Spleen (tissue), 7 donors: ENCODE measurements at regions not wholly inside any gene's neighbourhood (a gene's known extent, or its start where the extent isn't known, plus 50 kb on each side); places are given as distances from the start of the nearest gene placed in this dataset.

Experiments used
- POLR2A ChIP-seq, 3 donors: fragments of 450-650 bp; IDR thresholded peaks; one replicate each; pipeline ENCODE4 v1.5.1; 2017; ENCODE audit warnings: antibody characterized with exemption in 3 of 3, mild to moderate bottlenecking in 1 of 3
- POLR2AphosphoS5 ChIP-seq, 3 donors: sonication (generic); formaldehyde crosslinking; IDR thresholded peaks; one replicate each; pipeline ENCODE4 v1.5.1; 2017; ENCODE audit warnings: antibody characterized with exemption in 3 of 3
- TF ChIP-seq, protein P1 (sequence below), 11 experiments: fragments of 200-600 bp in 7 of 11; fragments of 450-650 bp in 4 of 11; sonication (generic) in 4 of 11; IDR thresholded peaks in 8 of 11; conservative IDR thresholded peaks in 3 of 11; 1 replicate in 7 of 11; 2 replicates in 4 of 11; pipeline versions ENCODE4 v1.4.0 to v1.8.0; 2016 to 2021; ENCODE audit warnings: antibody characterized with exemption in 11 of 11, inconsistent platforms in 4 of 11, mild to moderate bottlenecking in 1 of 11
- donor health status: DM: no; HTN: no; CAD: no; lungs with moderate emphysema.
- donor health status: DM: no; HTN: no; CAD: no.
- donor health status: DM: no; HTN: no; CAD: no.

DNA sequence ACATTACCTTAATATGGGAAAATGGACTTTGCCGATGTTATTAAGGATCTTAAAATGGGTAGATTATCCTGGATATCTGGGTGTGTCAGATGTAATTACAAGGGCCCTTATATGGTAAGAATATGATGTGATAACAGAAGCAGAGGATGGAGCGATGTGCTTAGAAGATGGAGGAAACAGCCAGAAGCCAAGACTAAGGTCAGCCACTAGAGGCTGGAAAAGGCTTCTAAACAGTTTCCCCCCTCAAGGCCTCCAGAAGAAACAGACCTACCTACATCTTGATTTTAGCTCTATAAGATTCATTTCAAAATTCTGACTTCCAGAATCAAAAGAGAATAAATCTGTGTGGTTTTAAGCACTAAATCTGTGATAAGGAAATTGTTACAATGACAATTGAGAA, 131.9 kb downstream of the CAAP1 start:
- TF ChIP-seq, protein P1, sequence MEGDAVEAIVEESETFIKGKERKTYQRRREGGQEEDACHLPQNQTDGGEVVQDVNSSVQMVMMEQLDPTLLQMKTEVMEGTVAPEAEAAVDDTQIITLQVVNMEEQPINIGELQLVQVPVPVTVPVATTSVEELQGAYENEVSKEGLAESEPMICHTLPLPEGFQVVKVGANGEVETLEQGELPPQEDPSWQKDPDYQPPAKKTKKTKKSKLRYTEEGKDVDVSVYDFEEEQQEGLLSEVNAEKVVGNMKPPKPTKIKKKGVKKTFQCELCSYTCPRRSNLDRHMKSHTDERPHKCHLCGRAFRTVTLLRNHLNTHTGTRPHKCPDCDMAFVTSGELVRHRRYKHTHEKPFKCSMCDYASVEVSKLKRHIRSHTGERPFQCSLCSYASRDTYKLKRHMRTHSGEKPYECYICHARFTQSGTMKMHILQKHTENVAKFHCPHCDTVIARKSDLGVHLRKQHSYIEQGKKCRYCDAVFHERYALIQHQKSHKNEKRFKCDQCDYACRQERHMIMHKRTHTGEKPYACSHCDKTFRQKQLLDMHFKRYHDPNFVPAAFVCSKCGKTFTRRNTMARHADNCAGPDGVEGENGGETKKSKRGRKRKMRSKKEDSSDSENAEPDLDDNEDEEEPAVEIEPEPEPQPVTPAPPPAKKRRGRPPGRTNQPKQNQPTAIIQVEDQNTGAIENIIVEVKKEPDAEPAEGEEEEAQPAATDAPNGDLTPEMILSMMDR (IDR thresholded peaks at IDR 0.05 in 8 of 11, conservative IDR thresholded peaks at IDR 0.05 in 3 of 11): no peak
- TF ChIP-seq POLR2A (IDR thresholded peaks at IDR 0.05) (no peak), POLR2AphosphoS5 (IDR thresholded peaks at IDR 0.05) (no peak)
